T-helper 2 cell (primary cell): ENCODE measurements at regions not wholly inside any gene's neighbourhood (a gene's known extent, or its start where the extent isn't known, plus 50 kb on each side); places are given as distances from the start of the nearest gene placed in this dataset.

Experiments used
- DNase-seq, 5 experiments: peaks; one replicate each; pipeline versions ENCODE4 v3.0.0 to v3.0.0-alpha.2; 2012 to 2022

- no peak for DNase-seq
Observed at GRCh38 chr1:219666242-219666641, 53.3 kb upstream of the ZC3H11B start.

GRCh38 chr1:219665089-219665488, 52.2 kb upstream of the ZC3H11B start:
- DNase-seq, result no peak

GRCh38 chr1:219664310-219665029, 51.6 kb upstream of the ZC3H11B start:
- DNase-seq, result no peak
